Small intestine (tissue), 7 donors: ENCODE measurements at regions not wholly inside any gene's neighbourhood (a gene's known extent, or its start where the extent isn't known, plus 50 kb on each side); places are given as distances from the start of the nearest gene placed in this dataset.
A peak's percentile ranks its signal among the peaks of the same experiment; 100 is the strongest.

Experiments used
- DNase-seq, 2 donors: peaks; one replicate each; pipeline versions ENCODE4 v3.0.0 to v3.0.0-alpha.2; 2013
- FAIRE-seq: peaks from 2 replicates; lab custom pipeline; 2012; peaks lifted over from hg19 to GRCh38; lab: Jason Lieb, UNC
- H3K27ac ChIP-seq, 3 donors: one replicate each; pipeline ENCODE4 v1.5.1; 2013; ENCODE audit warnings: low read length in 2 of 3, mild to moderate bottlenecking in 2 of 3, control low read depth in 1 of 3, inconsistent platforms in 1 of 3, low read depth in 1 of 3, moderate library complexity in 1 of 3
- H3K27me3 ChIP-seq, 3 donors: one replicate each; pipeline ENCODE4 v1.6.1; 2013; ENCODE audit warnings: low read length in 3 of 3, inconsistent platforms in 1 of 3; ENCODE audit not compliant: control insufficient read depth in 3 of 3, insufficient read depth in 3 of 3
- H3K36me3 ChIP-seq, 3 donors: one replicate each; pipeline ENCODE4 v1.6.1; 2013; ENCODE audit warnings: low read length in 3 of 3, inconsistent platforms in 1 of 3, low read depth in 1 of 3, mild to moderate bottlenecking in 1 of 3, moderate library complexity in 1 of 3; ENCODE audit not compliant: control insufficient read depth in 3 of 3, insufficient read depth in 2 of 3
- H3K4me1 ChIP-seq, 3 donors: one replicate each; pipeline ENCODE4 v1.6.1; 2013; ENCODE audit warnings: low read length in 2 of 3, inconsistent platforms in 1 of 3, low read depth in 1 of 3, mild to moderate bottlenecking in 1 of 3, moderate library complexity in 1 of 3; ENCODE audit not compliant: control insufficient read depth in 3 of 3, insufficient read depth in 2 of 3
- H3K4me3 ChIP-seq, 3 donors: one replicate each; pipeline ENCODE4 v1.5.1; 2013; ENCODE audit warnings: low read length in 3 of 3, control low read depth in 1 of 3, inconsistent platforms in 1 of 3, low read depth in 1 of 3, mild to moderate bottlenecking in 1 of 3, moderate library complexity in 1 of 3
- H3K9me3 ChIP-seq, 2 donors: one replicate each; pipeline ENCODE4 v1.6.1; 2013; ENCODE audit warnings: low read depth in 1 of 2, low read length in 1 of 2; ENCODE audit not compliant: control insufficient read depth in 2 of 2, insufficient read depth in 1 of 2
- WGBS, 3 donors: extraction: QIAGEN DNeasy Blood & Tissue Kit; methylation state at CpG; one replicate each; pipeline ENCODE4 v1.1.7; 2013; 5-methylcytosine and 5-hydroxymethylcytosine counted together
- donor health status: healthy with polysubstance abuse.
- donor health status: control.
- donor health status: control.
- donor health status: Bipolar disorder and iron deficiency.
- donor health status: healthy.

- FAIRE-seq, result no peak
- H3K27ac ChIP-seq, result no peak overlapping the region
Observed at GRCh38 chr19:32038021-32038920, 307.1 kb upstream of the ZNF507 start.

GRCh38 chr19:32038961-32039360 is 306.4 kb upstream of the ZNF507 start:
- peaks cover 0 to 4% (median 0%) of the 10 kb centered on the region in 3 donors for H3K4me1 ChIP-seq
- H3K9me3 ChIP-seq, result no peaks in the 10 kb centered on the region
- DNase-seq, result no peak
- WGBS, 3 donors, result 50 to 57% (median 52%) methylated on average over 6 of the region's 6 CpGs
- H3K4me3 ChIP-seq, result no peak overlapping the region
- H3K36me3 ChIP-seq, result no peaks in the 10 kb centered on the region
- H3K27me3 ChIP-seq, result peaks cover 0 to 14% (median 2%) of the 10 kb centered on the region in 3 donors
- H3K27ac ChIP-seq, result no peak overlapping the region
- FAIRE-seq, result no peak

More at GRCh38 chr19:32038021-32038920, 307.1 kb upstream of the ZNF507 start:
- peaks cover 0 to 4% (median 0%) of the 10 kb centered on the region in 3 donors for H3K4me1 ChIP-seq
- H3K4me3 ChIP-seq, result no peak overlapping the region
- H3K27me3 ChIP-seq, result peaks cover 0 to 14% (median 2%) of the 10 kb centered on the region in 3 donors
- no peaks in the 10 kb centered on the region for H3K36me3 ChIP-seq
- WGBS, 3 donors, result 63 to 68% (median 65%) methylated on average over 13 of the region's 13 CpGs
- H3K9me3 ChIP-seq, result no peaks in the 10 kb centered on the region
- no peak for DNase-seq

GRCh38 chr19:32039440-32039839 is 306.0 kb upstream of the ZNF507 start:
- FAIRE-seq (no peak), DNase-seq (no peak)
- H3K4me1 ChIP-seq, result peaks cover 0 to 4% (median 0%) of the 10 kb centered on the region in 3 donors
- no peak overlapping the region for H3K27ac ChIP-seq
- H3K36me3 ChIP-seq, result no peaks in the 10 kb centered on the region
- WGBS, 3 donors, result 76 to 84% (median 82%) methylated on average over 13 of the region's 13 CpGs
- no peak overlapping the region for H3K4me3 ChIP-seq
- no peaks in the 10 kb centered on the region for H3K9me3 ChIP-seq
- H3K27me3 ChIP-seq, result peaks cover 0 to 14% (median 2%) of the 10 kb centered on the region in 3 donors

DNA sequence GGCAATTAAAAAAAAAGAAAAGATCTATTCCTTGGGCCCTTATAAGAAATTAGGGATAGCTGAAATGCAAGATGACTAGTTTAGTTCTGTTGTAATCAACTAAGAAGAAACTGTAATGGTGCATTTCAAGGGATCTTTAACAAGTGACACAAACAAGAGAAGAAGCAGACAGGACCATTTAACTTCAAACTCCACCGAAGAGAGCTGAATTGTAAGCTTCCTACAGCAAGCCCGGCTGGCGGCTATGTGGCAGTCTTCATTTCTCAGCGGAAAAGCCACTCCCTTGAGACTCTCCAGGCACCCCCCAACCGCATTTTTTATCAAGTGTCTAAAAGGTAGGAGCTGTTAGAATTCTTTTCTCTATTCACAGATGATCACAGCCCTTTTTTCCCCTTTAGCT is 305.2 kb upstream of the ZNF507 start:
- WGBS, 3 donors, result 71 to 80% (median 74%) methylated on average over 5 of the region's 5 CpGs
- H3K27me3 ChIP-seq, result peaks cover 0 to 14% (median 2%) of the 10 kb centered on the region in 3 donors
- H3K4me1 ChIP-seq, result peaks cover 0 to 4% (median 0%) of the 10 kb centered on the region in 3 donors
- no peaks in the 10 kb centered on the region for H3K9me3 ChIP-seq
- DNase-seq (no peak), FAIRE-seq (no peak)
- H3K4me3 ChIP-seq, result no peak overlapping the region
- H3K27ac ChIP-seq, result no peak overlapping the region
- no peaks in the 10 kb centered on the region for H3K36me3 ChIP-seq

DNA sequence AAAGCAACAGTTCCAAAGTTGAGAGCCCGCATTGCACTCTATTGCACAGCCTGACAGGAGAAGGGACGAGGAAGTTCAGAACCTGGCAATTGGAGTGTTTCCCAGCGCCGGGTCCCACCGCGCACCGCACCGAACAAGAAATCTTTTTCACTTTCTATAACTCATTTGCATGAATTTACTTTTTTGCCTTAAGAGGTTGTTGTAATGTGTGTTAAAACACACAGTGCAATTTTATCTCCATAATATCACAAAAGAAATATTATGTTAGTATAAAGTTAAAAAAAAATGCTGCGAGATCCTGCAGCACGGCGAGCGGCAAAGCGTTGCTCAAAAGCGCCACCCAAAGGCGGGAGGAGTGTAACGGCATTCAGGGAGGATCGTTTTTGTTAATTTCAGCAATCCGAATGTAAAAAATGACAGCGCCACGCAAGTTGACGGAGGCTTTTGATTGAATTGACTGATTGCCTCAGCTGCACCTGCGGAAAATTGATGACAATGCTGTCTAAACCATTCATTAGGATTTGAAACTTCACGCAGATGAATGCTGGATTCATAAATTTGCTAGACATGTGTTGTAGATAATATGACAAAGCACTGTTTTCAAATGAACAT is 303.6 kb upstream of the ZNF507 start:
- Histone ChIP-seq H3K9me3 (no peaks in the 10 kb centered on the region), H3K4me1 (peaks cover 0 to 4% (median 0%) of the 10 kb centered on the region in 3 donors), H3K27me3 (peaks cover 0 to 14% (median 2%) of the 10 kb centered on the region in 3 donors), H3K36me3 (no peaks in the 10 kb centered on the region), H3K27ac (no peak overlapping the region), H3K4me3 (peak overlapping the region in 1 of 3 donors; percentile 15)
- DNase-seq (peak; percentile 29 to 49), FAIRE-seq (no peak)
- 1 to 3% (median 3%) methylated on average over 23 of the region's 23 CpGs for WGBS, 3 donors

GRCh38 chr19:32047788-32048187 is 297.6 kb upstream of the ZNF507 start:
- WGBS, 3 donors, result 61 to 78% (median 67%) methylated on average over 5 of the region's 5 CpGs
- Histone ChIP-seq H3K27me3 (peaks cover 0 to under 1% (median 0%) of the 10 kb centered on the region in 3 donors), H3K4me1 (no peaks in the 10 kb centered on the region), H3K9me3 (no peaks in the 10 kb centered on the region), H3K4me3 (no peak overlapping the region), H3K36me3 (no peaks in the 10 kb centered on the region), H3K27ac (no peak overlapping the region)
- no peak for DNase-seq
- no peak for FAIRE-seq

GRCh38 chr19:32053376-32053775 is 292.0 kb upstream of the ZNF507 start:
- DNase-seq (no peak), FAIRE-seq (no peak)
- H3K4me3 ChIP-seq, result no peak overlapping the region
- no peak overlapping the region for H3K27ac ChIP-seq
- 78 to 89% (median 79%) methylated on average over 3 of the region's 3 CpGs for WGBS, 3 donors
- no peaks in the 10 kb centered on the region for H3K4me1 ChIP-seq
- H3K27me3 ChIP-seq, result no peaks in the 10 kb centered on the region
- H3K9me3 ChIP-seq, result no peaks in the 10 kb centered on the region
- no peaks in the 10 kb centered on the region for H3K36me3 ChIP-seq

- no peak overlapping the region for H3K27ac ChIP-seq
- H3K4me1 ChIP-seq, result no peaks in the 10 kb centered on the region
- no peak for DNase-seq
- no peak overlapping the region for H3K4me3 ChIP-seq
- no peak for FAIRE-seq
- no peaks in the 10 kb centered on the region for H3K9me3 ChIP-seq
- H3K36me3 ChIP-seq, result no peaks in the 10 kb centered on the region
- WGBS, 3 donors, result 81 to 84% (median 82%) methylated on average over 10 of the region's 10 CpGs
- H3K27me3 ChIP-seq, result no peaks in the 10 kb centered on the region
Observed at GRCh38 chr19:32053861-32054260, 291.5 kb upstream of the ZNF507 start.
